A549 (cell line): ENCODE measurements at regions not wholly inside any gene's neighbourhood (a gene's known extent, or its start where the extent isn't known, plus 50 kb on each side); places are given as distances from the start of the nearest gene placed in this dataset.

Experiments
- HMGXB4 ChIP-seq: fragments of 250-450 bp; sonication (Bioruptor Pico); IDR thresholded peaks from 2 replicates; pipeline ENCODE4 v1.5.0; 2021; ENCODE audit warnings: mild to moderate bottlenecking, moderate library complexity, borderline replicate concordance
- JUN ChIP-seq, 2 experiments: fragments of >200 bp; sonication (Bioruptor Twin); formaldehyde crosslinking; IDR thresholded peaks; 2 replicates in 1 of 2; 3 replicates in 1 of 2; pipeline ENCODE4 v1.6.1; 2016 to 2017
- MAX ChIP-seq: IDR thresholded peaks from 2 replicates; pipeline ENCODE4 v1.6.1; 2012
- PBX3 ChIP-seq: IDR thresholded peaks from 2 replicates; pipeline ENCODE4 v1.6.1; 2012
- POLR2A ChIP-seq: IDR thresholded peaks from 2 replicates; pipeline ENCODE4 v1.6.1; 2012; ENCODE audit warnings: mild to moderate bottlenecking, low read length
- USF2 ChIP-seq: fragments of 450-650 bp; IDR thresholded peaks from 2 replicates; pipeline ENCODE4 v1.6.1; 2014; ENCODE audit warnings: antibody characterized with exemption
- ZNF302 ChIP-seq: fragments of 250-450 bp; sonication (Bioruptor Pico); IDR thresholded peaks from 2 replicates; pipeline ENCODE4 v1.9.0; 2021; ENCODE audit warnings: inconsistent platforms, mild to moderate bottlenecking, moderate library complexity
- TF ChIP-seq, protein P1 (sequence below): fragments of >200 bp; sonication (Bioruptor Twin); formaldehyde crosslinking; IDR thresholded peaks from 3 replicates; pipeline ENCODE4 v1.5.1; 2016
- TF ChIP-seq, protein P2 (sequence below): fragments of 200-600 bp; sonication (generic); IDR thresholded peaks from 2 replicates; pipeline ENCODE4 v1.6.1; 2016; ENCODE audit warnings: antibody characterized with exemption, mild to moderate bottlenecking, moderate library complexity

DNA sequence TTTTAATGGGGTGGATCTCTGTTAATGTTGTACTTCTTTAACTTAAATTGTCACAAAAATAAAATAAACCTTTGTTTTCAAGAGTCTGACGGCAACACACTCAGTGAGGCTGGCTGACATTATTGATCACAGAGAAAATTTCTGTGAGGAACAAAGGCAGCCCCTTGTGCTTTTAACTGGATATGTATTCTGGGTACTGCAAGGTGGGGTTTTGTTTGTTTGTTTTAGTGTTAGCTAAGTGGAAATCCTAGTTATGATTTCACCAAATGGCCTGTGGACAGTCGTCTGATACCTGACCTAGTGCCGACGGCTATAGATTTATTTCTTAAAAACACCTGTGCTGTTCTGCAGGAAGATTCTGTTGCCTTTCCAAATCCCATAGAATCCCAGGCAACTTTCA, 1329.5 kb upstream of the ZEB2 start:
- TF ChIP-seq, protein P1, sequence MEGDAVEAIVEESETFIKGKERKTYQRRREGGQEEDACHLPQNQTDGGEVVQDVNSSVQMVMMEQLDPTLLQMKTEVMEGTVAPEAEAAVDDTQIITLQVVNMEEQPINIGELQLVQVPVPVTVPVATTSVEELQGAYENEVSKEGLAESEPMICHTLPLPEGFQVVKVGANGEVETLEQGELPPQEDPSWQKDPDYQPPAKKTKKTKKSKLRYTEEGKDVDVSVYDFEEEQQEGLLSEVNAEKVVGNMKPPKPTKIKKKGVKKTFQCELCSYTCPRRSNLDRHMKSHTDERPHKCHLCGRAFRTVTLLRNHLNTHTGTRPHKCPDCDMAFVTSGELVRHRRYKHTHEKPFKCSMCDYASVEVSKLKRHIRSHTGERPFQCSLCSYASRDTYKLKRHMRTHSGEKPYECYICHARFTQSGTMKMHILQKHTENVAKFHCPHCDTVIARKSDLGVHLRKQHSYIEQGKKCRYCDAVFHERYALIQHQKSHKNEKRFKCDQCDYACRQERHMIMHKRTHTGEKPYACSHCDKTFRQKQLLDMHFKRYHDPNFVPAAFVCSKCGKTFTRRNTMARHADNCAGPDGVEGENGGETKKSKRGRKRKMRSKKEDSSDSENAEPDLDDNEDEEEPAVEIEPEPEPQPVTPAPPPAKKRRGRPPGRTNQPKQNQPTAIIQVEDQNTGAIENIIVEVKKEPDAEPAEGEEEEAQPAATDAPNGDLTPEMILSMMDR, result no peak
- no peak for TF ChIP-seq PBX3
- TF ChIP-seq, protein P2, sequence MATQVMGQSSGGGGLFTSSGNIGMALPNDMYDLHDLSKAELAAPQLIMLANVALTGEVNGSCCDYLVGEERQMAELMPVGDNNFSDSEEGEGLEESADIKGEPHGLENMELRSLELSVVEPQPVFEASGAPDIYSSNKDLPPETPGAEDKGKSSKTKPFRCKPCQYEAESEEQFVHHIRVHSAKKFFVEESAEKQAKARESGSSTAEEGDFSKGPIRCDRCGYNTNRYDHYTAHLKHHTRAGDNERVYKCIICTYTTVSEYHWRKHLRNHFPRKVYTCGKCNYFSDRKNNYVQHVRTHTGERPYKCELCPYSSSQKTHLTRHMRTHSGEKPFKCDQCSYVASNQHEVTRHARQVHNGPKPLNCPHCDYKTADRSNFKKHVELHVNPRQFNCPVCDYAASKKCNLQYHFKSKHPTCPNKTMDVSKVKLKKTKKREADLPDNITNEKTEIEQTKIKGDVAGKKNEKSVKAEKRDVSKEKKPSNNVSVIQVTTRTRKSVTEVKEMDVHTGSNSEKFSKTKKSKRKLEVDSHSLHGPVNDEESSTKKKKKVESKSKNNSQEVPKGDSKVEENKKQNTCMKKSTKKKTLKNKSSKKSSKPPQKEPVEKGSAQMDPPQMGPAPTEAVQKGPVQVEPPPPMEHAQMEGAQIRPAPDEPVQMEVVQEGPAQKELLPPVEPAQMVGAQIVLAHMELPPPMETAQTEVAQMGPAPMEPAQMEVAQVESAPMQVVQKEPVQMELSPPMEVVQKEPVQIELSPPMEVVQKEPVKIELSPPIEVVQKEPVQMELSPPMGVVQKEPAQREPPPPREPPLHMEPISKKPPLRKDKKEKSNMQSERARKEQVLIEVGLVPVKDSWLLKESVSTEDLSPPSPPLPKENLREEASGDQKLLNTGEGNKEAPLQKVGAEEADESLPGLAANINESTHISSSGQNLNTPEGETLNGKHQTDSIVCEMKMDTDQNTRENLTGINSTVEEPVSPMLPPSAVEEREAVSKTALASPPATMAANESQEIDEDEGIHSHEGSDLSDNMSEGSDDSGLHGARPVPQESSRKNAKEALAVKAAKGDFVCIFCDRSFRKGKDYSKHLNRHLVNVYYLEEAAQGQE, result no peak
- no peak for TF ChIP-seq USF2
- TF ChIP-seq HMGXB4 (CRISPR knock-in tag), result no peak
- TF ChIP-seq POLR2A, result no peak
- no peak for TF ChIP-seq MAX
- no peak for TF ChIP-seq JUN (IDR thresholded peaks at IDR 0.05)
- TF ChIP-seq ZNF302 (CRISPR knock-in tag), result no peak
